ENCODE measurements at regions not wholly inside any gene's neighbourhood (a gene's known extent, or its start where the extent isn't known, plus 50 kb on each side); places are given as distances from the start of the nearest gene placed in this dataset.

DNA sequence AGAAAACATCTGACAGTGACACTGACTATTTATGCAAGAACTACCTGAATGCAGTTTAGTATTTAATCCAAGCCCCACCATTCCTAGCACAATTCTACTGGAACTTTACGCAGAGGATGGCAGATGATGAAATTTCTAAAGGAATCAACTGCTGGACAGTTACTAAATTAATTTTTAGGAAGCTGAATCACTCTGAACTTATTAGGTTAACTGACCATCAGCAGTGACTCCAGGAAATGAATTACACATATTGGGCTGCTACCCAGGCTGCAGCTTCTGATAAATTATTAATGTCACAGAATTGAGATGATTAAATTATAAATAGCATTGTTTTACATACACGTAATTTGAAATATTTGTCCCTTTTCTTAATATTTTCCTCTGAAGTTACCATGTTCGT, 250.8 kb downstream of the TMEM182 start:
- no peaks in the 10 kb centered on the region for H3K4me1 ChIP-seq (ENCODE audit: control insufficient read depth in 1 of 2, insufficient read depth in 2 of 2, low read length in 2 of 2)
- no peaks in the 10 kb centered on the region for H3K9me2 ChIP-seq (ENCODE audit: insufficient read depth)
- CTCF ChIA-PET, result no interaction called here
- peaks cover 7% of the 10 kb centered on the region; the same call in 1 of the 2 replicates for H3K27me3 ChIP-seq (ENCODE audit: insufficient read depth, low read length)
- H3K9me3 ChIP-seq (ENCODE audit: control insufficient read depth in 1 of 2, insufficient read depth in 1 of 2, low read depth in 1 of 2, low read length in 2 of 2), result no peaks in the 10 kb centered on the region
- H2AFZ ChIP-seq (ENCODE audit: low read depth, low read length, poor library complexity, severe bottlenecking), result no peak overlapping the region
- H3K4me3 ChIP-seq (replicated peaks in 1 of 2; ENCODE audit: low read depth in 1 of 2, low read length in 2 of 2), result no peak overlapping the region
- no peaks in the 10 kb centered on the region for H3K36me3 ChIP-seq (ENCODE audit: control insufficient read depth in 1 of 2, insufficient read depth in 2 of 2, low read length in 2 of 2)
- H3K4me2 ChIP-seq (ENCODE audit: low read length), result no peak overlapping the region
- POLR2A ChIA-PET, result no interaction called here
- no peaks in the 10 kb centered on the region for H4K20me1 ChIP-seq (ENCODE audit: insufficient read depth)
- RAD21 ChIA-PET (ENCODE audit: low non-redundant PET in 1 of 2, low total read pairs in 2 of 2, uncharacterized antibody in 2 of 2, unreplicated experiment in 2 of 2), result no interaction called here
- intact Hi-C loops (cut with micrococcal nuclease), result no loop called here
- no peak overlapping the region for H3K9ac ChIP-seq (ENCODE audit: low read length)
- DNase-seq (ENCODE audit: low read depth, low spot score) (no peak), ATAC-seq (no peak)
- no TSS peak for BruUV-seq (replicated peaks)
- H3K27ac ChIP-seq (ENCODE audit: low read depth, low read length), result no peak overlapping the region
- TF ChIP-seq CBX3 (IDR thresholded peaks at IDR 0.05; ENCODE audit: low read depth), result no peak
- no peak for TF ChIP-seq RAD21 (IDR thresholded peaks at IDR 0.05; ENCODE audit: low read depth)
- TF ChIP-seq ZFX (IDR thresholded peaks at IDR 0.05), result no peak
- no peak for TF ChIP-seq JUND (IDR thresholded peaks at IDR 0.05)
- TF ChIP-seq, protein P1, sequence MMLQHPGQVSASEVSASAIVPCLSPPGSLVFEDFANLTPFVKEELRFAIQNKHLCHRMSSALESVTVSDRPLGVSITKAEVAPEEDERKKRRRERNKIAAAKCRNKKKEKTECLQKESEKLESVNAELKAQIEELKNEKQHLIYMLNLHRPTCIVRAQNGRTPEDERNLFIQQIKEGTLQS (IDR thresholded peaks at IDR 0.05), result no peak
- no peak for TF ChIP-seq ZBTB33 (IDR thresholded peaks at IDR 0.05; ENCODE audit: extremely low read depth, insufficient replicate concordance, low read length)
- no peak for TF ChIP-seq POLR2AphosphoS5 (IDR thresholded peaks at IDR 0.05; ENCODE audit: low read depth, low read length)
- no peaks in the 10 kb centered on the region for H3K79me2 ChIP-seq (ENCODE audit: insufficient read depth, low read length)

DNA sequence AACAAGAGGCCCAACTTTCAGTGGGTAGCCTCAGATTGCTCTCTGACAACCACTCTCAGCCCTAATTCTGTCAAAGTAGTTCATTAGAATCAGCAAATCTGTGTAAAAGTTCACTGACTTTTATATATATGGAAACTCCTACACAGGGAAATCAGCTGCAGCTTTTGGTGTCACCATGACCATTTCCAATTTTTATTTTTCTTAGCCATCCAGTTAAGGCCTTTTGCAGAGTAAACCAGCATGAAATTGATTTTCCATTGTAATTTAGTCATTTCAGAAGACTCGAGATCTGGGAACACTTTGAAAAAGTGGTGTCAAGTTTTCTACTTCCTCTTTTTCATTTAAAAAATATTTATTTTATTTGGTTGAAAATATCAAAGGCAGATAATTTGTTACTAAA, 263.2 kb downstream of the TMEM182 start:
- Histone ChIP-seq H3K79me2 (ENCODE audit: insufficient read depth, low read length) (no peaks in the 10 kb centered on the region), H2AFZ (ENCODE audit: low read depth, low read length, poor library complexity, severe bottlenecking) (no peak overlapping the region), H4K20me1 (ENCODE audit: insufficient read depth) (no peaks in the 10 kb centered on the region), H3K27me3 (ENCODE audit: insufficient read depth, low read length) (no peaks in the 10 kb centered on the region), H3K4me1 (ENCODE audit: control insufficient read depth in 1 of 2, insufficient read depth in 2 of 2, low read length in 2 of 2) (no peaks in the 10 kb centered on the region), H3K9ac (ENCODE audit: low read length) (no peak overlapping the region), H3K9me3 (ENCODE audit: control insufficient read depth in 1 of 2, insufficient read depth in 1 of 2, low read depth in 1 of 2, low read length in 2 of 2) (no peaks in the 10 kb centered on the region), H3K4me3 (replicated peaks in 1 of 2; ENCODE audit: low read depth in 1 of 2, low read length in 2 of 2) (no peak overlapping the region), H3K27ac (ENCODE audit: low read depth, low read length) (no peak overlapping the region), H3K4me2 (ENCODE audit: low read length) (no peak overlapping the region), H3K9me2 (ENCODE audit: insufficient read depth) (no peaks in the 10 kb centered on the region), H3K36me3 (ENCODE audit: control insufficient read depth in 1 of 2, insufficient read depth in 2 of 2, low read length in 2 of 2) (no peaks in the 10 kb centered on the region)
- no peak for ATAC-seq
- BruUV-seq (replicated peaks), result no TSS peak
- DNase-seq (ENCODE audit: low read depth, low spot score), result no peak
- ChIA-PET RAD21 (ENCODE audit: low non-redundant PET in 1 of 2, low total read pairs in 2 of 2, uncharacterized antibody in 2 of 2, unreplicated experiment in 2 of 2) (no interaction called here), POLR2A (no interaction called here), CTCF (no interaction called here)
- intact Hi-C loops (cut with micrococcal nuclease), result no loop called here
- TF ChIP-seq RAD21 (IDR thresholded peaks at IDR 0.05; ENCODE audit: low read depth) (no peak), ZBTB33 (IDR thresholded peaks at IDR 0.05; ENCODE audit: extremely low read depth, insufficient replicate concordance, low read length) (no peak), FOSL1 (IDR thresholded peaks at IDR 0.05; ENCODE audit: low read depth) (no peak), SRF (IDR thresholded peaks at IDR 0.05; ENCODE audit: low read depth) (no peak), EZH2 (IDR thresholded peaks at IDR 0.05) (no peak), ZNF274 (IDR thresholded peaks at IDR 0.05; ENCODE audit: low read depth, low read length) (no peak), POLR2A (IDR thresholded peaks at IDR 0.05; ENCODE audit: borderline replicate concordance, extremely low read depth, insufficient read depth, insufficient read length) (no peak), CEBPB (IDR thresholded peaks at IDR 0.05; ENCODE audit: low read depth) (no peak), SP1 (IDR thresholded peaks at IDR 0.05; ENCODE audit: low read depth) (no peak), YY1 (IDR thresholded peaks at IDR 0.05; ENCODE audit: extremely low read depth, insufficient replicate concordance, low read depth, low read length) (no peak)

All from HCT116 (cell line).